ENCODE measurements at regions not wholly inside any gene's neighbourhood (a gene's known extent, or its start where the extent isn't known, plus 50 kb on each side); places are given as distances from the start of the nearest gene placed in this dataset.
A peak's percentile ranks its signal among the peaks of the same experiment; 100 is the strongest.

DNA sequence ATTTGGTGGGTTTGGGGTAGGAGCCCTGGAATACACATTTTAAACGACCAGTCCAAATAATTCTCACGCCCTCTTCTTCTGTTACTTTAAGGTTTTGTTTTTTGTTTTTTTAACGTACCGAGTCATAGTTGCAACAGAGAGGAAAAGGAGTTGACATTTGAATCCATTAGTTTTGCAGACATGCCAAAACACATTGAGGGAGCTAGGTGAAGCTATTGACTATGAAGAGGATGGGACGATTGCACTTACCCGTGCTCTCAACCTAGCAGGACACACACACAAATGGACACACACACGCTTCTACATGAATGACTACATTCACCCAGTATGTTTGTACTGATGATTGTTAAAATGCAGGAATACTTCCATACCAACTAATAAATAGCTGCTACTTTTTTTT is 54.3 kb upstream of the CIT start:
- no peak for DNase-seq

DNA sequence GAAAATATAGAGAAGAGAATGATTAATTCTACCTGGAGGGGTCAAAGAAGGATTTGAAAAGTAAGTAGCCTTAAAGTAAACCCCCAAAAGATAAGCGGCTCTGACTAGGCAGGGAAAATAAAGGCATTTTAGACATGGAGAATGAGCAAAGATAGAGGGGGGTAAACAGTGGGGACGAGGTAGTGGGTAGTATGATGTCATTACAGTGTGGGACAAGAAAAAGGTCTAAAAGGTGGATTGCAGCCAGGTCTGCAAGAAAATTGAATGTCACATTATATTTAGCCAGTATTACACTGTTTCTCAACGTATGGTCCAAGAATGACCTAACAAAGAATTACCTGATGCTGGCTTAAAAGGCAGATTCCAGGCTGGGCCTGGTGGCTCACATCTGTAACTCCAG is 55.8 kb upstream of the CIT start:
- DNase-seq = no peak

DNA sequence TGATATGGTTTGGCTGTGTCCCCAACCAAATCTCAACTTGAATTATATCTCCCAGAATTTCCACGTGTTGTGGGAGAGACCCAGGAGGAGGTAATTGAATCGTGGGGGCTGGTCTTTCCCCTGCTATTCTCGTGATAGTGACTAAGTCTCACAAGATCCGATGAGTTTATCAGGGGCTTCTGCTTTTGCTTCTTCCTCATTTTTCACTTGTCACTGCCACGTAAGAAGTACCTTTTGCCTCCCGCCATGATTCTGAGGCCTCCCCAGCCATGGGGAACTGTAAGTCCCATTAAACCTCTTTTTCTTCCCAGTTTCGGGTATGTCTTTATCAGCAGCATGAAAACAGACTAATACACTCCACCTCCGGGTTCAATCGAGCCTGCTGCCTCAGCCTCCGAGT is 54.3 kb upstream of the BICDL1 start:
- peak; percentile 66 for DNase-seq

DNA sequence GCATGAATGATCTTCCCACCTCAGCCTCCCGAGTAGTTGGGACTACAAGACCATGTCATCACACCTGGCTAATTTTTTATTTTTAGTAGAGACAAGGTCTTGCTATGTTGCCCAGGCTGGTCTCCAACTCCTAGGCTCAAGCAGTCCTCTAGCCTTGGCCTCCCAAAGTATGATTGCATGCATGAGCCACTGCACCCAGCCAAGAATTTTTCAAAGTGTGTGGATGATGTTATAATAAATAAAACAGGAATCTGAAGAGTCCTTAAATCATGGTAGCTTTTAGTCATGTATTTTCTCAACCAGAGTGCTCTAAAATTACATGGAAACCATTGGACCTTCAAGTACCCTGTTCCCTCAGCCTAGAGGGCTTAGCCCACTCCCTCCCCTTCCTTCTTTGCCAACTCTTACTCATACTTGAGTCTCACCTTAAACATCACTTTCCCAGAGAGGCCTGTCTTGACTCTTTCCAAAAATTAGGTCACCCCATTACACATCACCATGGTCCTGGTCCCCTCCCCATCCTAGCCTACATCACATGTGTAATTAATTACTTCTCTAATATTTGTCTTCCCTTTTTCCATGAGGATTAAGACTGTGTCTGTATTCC is 52.2 kb upstream of the BICDL1 start:
- DNase-seq = no peak

DNA sequence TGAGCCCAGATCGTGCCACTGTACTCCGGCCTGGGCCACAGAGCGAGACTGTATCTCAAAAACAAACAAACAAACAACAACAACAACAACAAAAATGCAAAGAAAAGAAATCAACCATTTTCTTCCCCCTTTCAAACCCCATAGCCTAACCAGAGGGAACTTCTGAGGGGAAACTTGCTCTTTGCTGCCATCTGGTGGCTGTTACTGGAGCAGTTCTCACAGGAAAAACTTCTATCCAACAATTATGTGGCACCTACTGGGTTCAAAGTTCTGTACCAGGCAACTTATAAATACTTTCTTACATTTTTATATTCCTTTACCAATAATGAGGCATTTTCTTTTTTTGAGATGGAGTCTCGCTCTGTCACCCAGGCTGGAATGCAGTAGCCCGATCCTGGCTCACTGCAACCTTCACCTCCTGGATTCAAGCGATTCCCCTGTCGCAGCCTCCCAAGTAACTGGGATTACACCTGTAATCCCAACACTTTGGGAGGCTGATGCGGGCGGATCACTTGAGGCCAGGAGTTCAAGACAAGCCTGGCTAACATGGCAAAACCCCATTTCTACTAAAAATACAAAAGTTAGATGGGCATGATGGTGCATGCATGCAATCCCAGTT is 50.9 kb upstream of the BICDL1 start:
- peak; percentile 73 for DNase-seq
